22Rv1 (cell line): ENCODE measurements at regions not wholly inside any gene's neighbourhood (a gene's known extent, or its start where the extent isn't known, plus 50 kb on each side); places are given as distances from the start of the nearest gene placed in this dataset.

Experiments used
- CTCF ChIP-seq: fragments of 450-650 bp; IDR thresholded peaks from 2 replicates; pipeline ENCODE4 v1.5.1; 2017; ENCODE audit warnings: mild to moderate bottlenecking
- ZFX ChIP-seq: fragments of 450-650 bp; IDR thresholded peaks from 2 replicates; pipeline ENCODE4 v1.6.1; 2017; ENCODE audit warnings: antibody characterized with exemption, borderline replicate concordance

GRCh38 chr10:52706332-52707070 is 66.1 kb downstream of the MBL2 start:
- TF ChIP-seq CTCF: no peak
- TF ChIP-seq ZFX: no peak
